GM12872 (cell line): ENCODE measurements at regions not wholly inside any gene's neighbourhood (a gene's known extent, or its start where the extent isn't known, plus 50 kb on each side); places are given as distances from the start of the nearest gene placed in this dataset.

Source experiments
- CTCF ChIP-seq: IDR thresholded peaks from 3 replicates; pipeline ENCODE4 v1.5.1; 2011; ENCODE audit warnings: low read depth, mild to moderate bottlenecking, low read length, moderate library complexity; ENCODE audit not compliant: insufficient read depth

- TF ChIP-seq CTCF: no peak
Measured at GRCh38 chr12:17478908-17479673, 610.9 kb downstream of the RERGL start.

- TF ChIP-seq CTCF: no peak
Measured at GRCh38 chr12:17470460-17470859, 619.5 kb downstream of the RERGL start.

- TF ChIP-seq CTCF: no peak
Measured at GRCh38 chr12:17459214-17459613, 630.8 kb downstream of the RERGL start.

GRCh38 chr12:17456486-17456885 lies 633.5 kb downstream of the RERGL start:
- no peak for TF ChIP-seq CTCF

- TF ChIP-seq CTCF: no peak
Measured at GRCh38 chr12:17438141-17438540, 651.9 kb downstream of the RERGL start.

GRCh38 chr12:17416748-17417147 lies 673.2 kb downstream of the RERGL start:
- no peak for TF ChIP-seq CTCF

- no peak for TF ChIP-seq CTCF
Measured at GRCh38 chr12:17414596-17414995, 675.4 kb downstream of the RERGL start.
